Fibroblast of skin of back (primary cell): ENCODE measurements at regions not wholly inside any gene's neighbourhood (a gene's known extent, or its start where the extent isn't known, plus 50 kb on each side); places are given as distances from the start of the nearest gene placed in this dataset.

ENCODE experiments used
- DNase-seq: peaks from one replicate; pipeline ENCODE4 v3.0.0-alpha.2; 2013

DNA sequence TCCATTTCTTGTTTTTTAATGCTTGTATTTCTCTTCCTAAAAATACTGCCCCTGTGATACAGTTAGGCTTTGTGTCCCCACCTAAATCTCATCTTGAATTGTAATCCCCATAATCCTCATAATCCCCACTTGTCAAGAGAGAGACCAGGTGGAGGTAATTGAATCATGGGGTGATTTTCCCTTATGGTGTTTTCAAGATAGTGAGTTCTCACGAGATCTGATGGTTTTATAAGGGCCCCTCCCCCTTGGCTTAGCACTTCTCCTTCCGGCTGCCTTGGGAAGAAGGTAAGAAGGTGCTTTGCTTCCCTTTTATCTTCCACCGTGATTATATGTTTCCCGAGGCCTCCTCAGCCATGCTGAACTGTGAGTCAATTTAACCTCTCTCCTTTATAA is 227.4 kb downstream of the MAN2A1 start:
- DNase-seq = no peak

DNA sequence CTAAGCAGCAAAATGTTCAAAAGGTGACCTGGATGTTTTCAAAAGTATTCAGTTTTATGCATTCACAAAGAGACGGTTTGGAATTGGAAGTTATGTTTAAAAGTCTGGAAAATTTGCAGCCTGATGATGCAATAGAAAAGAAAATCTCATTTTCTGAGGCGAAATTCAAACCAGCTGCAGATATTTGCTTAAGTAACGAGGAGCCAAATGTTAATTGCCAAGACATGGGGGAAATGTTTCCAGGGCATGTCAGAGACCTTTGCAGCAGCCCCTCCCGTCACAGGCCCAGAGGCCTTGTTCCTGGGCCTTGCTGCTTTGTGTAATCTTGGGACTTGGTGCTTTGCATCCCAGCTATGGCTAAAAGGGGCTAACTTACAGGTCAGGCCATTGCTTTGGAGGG is 228.2 kb downstream of the MAN2A1 start:
- DNase-seq = no peak

DNA sequence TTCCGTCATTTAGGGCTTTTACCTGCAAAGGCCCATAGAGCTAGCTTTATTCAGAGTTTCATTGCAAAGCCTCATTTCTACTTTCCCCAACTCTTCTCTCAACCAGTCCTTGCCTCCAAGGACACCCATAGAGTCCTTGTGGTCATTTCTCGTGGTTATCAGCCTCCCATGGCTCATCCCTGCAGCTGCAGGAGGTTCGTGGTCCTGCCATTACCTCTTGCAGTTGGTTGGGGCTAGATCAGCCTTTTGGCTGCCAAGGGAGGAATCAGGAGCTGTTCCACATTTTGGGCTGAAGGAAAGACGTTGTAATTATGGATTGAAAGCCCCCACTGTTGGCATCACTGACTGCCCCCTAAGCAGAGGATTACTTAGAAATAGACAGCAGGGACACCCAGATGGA is 231.0 kb downstream of the MAN2A1 start:
- no peak for DNase-seq

DNA sequence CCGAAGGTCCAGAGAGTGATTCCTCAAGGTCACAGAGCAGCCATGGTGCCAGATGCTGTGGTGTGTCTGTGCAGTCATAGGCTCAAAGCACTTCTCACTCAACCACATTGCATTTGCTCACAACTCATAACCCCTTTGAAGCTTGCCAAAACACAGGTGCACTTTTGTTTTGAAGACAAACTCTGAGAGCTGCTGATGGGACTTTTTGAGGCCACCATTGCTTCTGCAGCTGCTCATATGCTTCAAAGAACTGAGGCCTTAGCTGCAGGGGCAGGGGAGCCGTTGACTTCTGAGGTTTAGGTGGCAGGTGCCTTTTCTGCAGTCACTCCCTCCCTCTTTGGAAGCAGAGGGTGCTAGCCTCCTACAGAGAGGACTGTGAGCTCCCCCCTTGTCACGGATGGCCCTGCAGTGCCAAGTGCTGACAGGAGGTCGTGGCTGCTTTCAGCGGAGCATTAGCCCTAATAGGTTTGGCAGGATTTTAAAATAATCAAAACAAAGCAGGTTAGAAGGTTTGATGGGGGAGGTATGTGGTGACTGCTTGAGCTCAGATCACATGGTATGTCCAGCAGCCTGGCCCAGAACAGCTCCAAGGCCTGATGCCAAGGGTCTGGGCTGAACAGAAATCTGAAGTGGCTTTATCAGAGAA is 232.1 kb downstream of the MAN2A1 start:
- no peak for DNase-seq

DNA sequence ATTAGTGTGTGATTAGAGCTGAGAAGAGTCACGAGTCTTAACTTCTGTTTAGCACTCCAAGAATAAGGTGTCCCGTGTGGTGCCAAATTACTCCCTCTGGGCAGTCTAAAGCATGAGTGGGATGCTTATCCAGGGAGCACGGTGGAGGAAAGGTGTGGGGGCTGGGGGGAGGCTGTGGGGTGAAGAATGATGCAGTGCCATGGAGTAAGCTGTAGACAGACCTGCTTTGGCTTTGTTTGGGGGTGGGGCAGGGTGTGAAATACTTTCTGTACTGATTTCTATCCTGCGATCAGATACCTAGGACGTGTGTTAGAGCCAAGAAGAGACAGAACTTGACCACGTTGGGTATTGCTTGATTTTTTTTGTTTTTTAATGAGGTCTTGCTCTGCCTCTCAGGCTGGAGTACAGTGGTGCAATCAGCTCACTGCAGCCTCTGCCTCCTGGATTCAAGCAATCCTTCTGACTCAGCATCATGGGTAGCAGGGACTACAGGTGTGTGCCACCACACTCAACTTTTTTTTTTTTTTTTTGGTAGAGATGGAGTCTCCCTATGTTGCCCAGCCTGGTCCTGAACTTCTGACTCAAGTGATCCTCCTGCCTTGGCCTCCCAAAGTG is 232.8 kb downstream of the MAN2A1 start:
- DNase-seq = no peak

DNA sequence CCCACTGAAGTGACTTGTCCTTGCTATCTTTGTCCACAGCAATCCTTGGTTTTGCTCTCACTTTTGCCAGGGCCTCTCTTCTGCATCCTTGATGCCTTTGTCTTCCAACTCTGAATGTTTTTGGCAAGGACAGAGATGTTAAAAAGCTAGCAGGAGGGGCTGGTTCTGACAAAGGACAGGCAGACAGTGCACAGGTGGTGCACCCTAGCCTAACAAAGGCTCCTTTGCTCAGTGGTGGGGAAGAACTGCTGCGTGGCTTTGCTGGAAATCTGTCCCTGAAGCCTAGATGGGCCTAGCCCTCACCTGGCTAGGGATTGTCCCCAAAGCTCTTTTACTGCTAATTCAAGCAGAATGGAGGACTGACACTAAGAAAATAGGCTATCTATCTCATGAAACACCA is 233.5 kb downstream of the MAN2A1 start:
- DNase-seq = no peak

DNA sequence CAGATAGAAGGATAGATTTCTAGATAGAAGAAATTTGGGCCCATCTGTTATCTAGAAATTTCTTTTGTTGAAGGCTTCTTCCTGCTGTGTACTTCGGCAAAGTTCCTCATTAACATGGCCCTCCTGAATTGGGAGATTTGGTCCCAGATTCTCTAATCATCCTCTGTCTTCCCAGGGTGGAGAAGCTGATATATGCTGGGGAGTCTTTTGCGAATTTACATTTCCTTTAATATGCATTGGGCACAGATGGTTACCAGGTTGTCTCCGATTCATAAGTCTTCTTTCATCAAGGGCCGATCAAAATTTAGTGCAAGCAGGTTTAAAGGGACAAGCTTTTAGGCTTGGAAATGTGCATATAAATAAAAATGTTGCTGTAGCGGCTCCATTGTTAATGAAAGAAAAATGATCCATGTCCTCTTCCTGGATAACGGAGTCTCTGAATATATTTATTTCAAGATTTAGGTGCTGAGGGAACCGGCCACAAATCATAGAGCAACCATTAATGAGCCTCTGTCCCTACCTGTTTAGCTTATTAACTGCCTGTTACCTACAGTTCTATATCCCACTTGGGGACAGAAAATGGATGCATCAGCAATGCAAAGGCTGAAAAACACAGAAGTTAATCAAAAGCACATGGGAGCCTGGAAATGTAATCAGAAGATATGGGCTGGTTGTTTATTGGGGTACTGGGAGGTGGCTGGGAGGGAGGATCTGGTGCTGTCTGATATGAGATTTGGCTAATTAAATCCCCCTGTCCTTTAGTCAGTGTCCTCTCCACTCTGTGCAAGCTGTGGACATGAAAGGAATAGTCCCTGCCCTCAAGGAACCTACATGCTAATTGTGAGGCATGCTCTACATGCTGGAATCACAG is 234.7 kb downstream of the MAN2A1 start:
- DNase-seq = no peak

DNA sequence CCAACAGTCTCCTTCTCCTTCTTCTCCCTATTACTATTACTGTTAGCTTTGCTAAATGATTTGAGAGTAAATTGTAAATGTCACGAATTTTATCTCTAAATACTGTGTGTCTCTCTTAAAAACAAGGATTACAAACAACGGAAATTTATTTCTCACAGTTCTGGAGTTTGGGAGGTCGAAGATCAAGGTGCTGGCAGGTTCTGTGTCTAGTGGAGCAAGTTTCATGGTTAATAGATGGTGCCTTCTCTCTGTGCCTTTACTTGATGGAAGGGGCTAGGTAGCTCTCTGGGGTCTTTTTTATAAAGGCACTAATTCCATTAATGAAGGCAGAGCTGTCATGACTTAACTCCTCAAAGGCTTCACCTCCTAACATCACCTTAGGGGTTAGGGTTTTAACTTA is 237.9 kb downstream of the MAN2A1 start:
- DNase-seq = no peak

DNA sequence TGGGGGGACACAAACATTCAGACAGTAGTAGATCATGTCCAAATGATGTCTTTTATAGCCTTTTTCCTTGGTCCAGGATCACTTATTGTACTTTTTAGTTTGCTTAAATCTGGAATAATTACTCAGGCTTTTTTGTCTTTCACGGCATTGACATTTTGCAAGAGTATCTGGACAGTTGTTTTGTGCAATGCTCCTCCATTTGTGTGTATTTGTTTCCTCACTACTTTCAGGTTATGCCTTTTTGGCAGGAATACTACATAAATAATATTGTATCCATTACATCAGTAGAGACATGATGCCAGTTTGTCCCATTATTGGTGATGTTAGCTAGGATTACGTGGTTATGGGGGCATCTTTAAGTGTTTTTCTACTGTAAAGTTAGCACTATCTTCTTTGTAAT is 238.3 kb downstream of the MAN2A1 start:
- no peak for DNase-seq

DNA sequence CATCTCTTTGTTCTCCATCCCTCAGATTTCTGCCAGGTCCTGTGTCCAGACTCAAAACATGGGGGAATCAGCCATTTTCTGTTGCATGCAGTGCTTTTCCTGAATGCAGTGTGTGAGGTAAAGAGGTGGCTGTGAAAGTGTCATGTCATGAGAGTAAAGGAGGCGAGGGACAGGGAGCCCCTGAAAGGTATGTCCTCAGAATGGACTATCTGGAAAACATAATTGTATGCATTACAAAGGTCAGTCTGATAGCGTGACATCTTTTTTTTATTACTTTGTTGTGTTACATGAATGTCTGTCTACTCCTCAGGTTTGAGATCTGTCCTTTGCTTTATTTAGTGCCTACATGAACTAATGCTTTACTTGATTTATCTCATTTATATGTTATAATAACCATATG is 239.1 kb downstream of the MAN2A1 start:
- DNase-seq = no peak

DNA sequence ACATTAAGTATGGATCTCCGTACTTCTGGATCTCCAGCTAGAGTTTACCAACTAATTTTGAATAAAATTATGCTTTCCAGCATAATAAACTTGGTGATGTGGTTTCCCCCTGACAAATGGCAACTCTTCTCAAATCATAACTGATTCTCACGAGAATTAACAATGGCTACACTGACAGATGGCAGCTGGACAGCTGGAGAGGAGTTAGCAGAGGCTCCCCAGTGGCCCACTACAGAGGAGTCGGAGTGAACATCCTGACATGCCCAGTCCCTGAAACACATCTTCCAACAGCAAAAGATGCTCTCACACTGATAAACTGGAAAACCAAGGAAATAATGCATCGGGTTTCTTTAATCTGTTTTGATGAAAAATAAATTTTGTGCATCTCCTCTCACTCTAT is 239.6 kb downstream of the MAN2A1 start:
- no peak for DNase-seq

DNA sequence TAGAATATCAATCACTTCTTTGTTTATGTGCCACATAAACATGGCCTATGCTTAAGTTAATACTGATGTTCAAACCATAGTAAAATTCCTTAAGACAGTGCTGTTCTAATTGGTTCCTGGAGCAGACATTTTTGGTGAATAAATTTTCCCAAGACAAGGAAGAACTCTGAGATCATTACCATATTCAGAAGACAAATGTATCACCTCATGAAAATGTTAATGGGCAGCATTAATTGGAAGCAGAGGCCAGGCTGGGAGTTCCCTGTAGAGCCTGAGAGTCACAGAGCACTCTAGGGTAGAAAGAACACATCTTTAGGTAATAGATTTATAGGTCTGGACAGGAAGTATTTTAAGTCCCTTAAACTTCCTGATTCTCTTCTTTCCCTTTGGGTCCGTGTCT is 240.2 kb downstream of the MAN2A1 start:
- DNase-seq = no peak

DNA sequence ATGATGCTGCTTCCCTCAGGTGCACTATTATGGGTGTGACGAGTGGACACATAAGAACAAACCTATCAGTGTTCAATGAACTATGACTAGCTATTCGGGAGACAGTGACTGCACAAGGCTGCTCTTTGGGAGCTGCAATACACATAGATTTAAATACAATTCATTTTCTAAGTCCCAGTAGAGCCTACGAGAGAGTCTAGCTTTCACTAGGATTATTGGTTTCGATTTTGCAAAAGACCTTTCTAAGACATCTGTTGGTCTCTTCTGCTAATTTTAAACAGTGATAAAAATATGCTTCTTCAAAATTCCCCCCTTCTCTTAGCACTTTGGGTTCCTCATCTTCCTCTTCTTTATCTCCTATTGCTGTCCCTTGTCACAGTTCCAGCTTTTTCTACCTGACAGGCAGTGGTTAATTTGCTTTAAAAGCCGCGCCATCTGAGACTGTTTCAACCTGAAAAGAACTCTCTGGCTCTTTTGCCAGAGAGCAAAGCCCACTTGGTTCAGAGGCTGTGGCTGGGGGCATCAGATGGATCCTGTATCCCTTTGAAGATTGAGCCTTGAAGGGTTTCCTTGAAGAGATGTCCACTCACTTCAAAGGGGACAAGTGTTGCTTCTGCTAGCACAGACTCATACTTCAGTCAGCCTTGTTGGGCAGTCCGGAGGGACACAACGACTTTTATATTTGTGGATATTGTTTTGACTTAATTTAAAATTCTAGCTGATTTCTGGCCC is 241.5 kb downstream of the MAN2A1 start:
- DNase-seq = no peak

DNA sequence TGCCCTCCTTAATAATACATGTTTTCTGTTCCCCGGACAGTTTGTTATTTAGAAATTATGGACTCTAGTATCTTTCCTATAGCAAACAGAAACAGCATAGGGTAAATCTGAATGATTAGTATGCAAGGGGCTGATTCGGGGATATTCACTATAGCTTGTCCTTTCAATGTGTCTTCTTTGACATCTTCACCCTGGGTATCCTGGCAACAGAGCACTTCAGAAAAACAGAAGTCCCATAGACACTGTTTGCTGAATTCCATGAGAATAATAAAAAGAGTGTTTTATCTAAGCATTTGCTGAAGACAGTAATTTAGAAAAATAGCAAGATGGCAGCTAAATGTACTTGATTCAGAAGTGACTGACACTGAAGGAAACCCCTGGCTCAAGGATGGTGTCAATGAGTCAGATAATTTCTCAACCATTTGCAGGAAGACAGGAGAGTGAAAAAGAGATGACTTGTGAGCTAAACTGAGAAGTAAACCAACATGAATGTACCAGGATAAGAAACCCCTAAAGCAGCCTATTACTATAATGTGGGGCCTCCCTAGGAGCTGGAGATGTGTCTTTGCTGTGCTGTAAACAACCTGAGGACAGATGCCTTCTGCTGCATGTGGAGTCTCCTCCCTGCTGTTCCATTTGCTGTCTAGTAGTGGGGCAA is 246.2 kb downstream of the MAN2A1 start:
- DNase-seq = no peak

DNA sequence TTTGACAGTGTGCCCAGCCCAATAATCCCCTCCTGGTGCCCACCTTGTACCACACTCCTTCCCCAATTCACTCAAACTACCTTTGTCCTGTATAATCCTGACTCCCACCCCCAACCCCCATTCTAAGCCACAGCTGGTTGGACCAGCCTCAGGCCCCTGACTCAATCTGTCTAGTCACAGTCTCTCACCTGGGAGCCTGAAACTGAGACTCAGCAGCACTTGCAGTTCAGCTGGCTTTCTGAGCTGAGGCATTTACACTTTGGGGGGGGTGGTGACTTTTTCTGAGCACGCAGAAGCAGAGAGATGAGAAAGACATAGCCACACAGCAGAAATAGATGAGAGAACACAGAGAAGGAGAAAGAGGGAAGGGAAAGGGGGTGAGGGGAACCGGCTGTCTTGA is 247.3 kb downstream of the MAN2A1 start:
- no peak for DNase-seq

DNA sequence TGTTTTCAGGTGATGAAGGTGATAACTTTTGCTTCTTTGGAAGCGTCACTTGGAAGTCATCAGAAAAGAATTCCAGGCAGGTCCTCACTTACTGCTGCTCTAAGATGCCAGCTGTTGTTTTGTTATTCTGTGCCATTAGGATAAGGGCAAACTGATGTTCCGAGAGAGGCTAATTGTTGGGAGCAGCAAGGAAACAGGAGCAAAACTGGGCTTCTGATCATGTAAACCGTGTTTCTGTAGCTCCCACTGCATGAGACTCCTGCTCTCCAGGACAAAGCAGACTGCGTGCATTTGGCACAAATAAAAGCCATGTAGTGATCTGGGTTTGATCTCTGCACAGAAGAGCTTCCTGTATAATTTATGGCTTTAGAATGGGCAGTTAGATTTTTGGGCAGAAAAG is 248.2 kb downstream of the MAN2A1 start:
- no peak for DNase-seq

DNA sequence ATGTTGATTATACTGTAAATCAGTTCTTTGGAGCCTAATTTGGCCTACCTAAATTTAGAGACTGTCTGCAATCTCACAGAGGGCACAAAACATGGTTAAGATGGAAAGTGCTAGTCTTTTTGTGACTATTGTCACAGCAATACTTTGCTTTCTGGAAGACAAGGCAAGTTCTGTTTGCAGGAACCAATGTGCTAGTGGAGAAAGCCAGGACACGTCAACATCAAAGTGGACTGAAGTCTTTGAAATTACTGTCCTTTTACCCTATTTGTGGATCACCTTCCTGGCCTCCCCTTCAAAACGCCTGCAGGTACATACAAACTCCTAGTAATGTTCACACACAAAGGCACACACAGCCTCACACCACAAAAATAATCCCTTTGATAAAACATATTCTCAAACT is 248.7 kb downstream of the MAN2A1 start:
- DNase-seq = no peak

DNA sequence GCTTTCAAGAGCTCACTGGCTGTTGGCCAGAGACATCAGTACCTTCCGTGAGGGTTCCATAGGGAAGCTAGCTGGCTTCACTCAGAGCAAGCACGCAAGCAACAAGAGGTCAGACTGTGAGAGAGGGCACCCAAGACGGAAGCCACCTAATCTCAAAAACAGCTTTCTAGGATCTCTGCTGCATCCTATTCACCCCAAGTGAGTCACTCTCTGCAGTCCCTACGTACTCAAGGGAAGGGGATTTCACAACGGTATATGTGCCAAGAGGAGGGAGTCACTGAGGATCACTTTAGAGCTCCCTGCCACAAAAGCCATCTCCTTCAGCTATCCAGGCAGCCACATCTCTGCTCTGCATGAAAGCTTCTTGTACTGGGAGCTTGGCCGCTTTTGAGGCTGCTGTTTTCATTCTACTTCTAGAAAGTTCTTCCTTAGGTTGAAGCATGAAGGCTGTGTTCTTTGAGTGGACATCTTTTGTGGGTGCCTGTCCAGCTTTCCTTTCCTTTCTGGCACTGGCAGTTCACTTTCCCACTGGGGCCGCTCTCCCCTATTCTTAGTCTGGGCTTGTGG is 249.5 kb downstream of the MAN2A1 start:
- no peak for DNase-seq

DNA sequence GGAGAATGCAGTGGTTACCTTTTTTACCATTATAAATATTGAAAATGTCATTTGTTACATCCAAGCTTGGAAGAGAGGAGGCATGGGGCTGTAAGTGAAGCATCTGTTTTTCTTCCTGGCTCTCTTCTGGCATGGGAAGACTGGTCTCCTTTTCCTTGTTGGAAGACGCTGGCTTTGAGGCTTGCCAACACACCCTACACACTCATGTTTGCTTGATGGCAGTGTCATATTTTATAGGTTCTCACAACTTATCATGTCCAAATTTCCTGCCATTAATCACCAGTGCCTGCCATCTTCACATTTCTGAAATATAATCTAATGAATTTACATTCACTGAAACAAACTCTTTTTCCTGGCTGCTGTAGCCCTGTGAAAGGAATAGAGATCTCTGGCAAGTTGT is 252.9 kb downstream of the MAN2A1 start:
- DNase-seq = no peak

DNA sequence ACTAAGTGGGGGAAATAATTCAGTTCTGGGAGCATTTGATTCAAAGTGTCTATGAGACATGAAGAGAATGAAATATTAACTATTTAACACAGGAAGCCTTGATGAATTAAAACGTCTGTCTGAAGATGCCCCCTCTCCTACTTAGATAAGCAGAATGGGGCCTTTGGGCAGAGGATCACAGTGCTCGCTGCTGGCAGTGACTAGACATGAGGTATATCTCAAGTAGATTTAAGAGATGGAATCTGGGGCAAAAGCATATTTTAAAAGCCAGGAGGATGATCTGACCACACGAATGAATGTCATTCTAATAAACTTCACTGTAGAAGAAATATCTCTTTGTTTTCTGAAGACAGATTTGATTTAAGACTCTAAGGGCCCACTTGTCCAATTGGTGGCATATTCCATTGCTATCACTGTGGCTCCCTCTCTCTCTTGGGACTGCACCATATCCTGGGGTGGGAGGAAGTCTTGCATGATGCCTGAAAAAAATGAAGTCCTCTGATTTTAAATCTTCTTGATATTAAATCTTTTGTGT is 254.0 kb downstream of the MAN2A1 start:
- DNase-seq = no peak

DNA sequence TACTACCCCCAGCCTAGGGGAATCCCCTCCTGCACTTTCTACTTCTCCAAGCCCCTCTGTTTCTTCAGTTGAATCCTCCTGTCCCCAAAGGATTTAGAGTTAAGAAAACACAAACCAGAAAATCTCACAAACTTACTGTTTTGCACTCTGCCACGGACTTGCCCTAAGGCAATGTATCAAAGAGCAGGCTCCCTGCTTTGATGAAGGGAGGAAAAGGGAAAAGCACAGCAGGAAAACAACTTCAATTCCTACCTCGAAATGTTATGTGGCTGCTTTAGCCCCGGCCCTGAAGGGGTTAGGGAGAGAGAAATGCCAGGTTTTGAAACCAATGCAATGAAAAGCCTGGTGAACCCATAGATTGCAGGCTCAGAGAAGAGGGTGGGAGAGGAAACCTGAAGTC is 254.7 kb downstream of the MAN2A1 start:
- no peak for DNase-seq

DNA sequence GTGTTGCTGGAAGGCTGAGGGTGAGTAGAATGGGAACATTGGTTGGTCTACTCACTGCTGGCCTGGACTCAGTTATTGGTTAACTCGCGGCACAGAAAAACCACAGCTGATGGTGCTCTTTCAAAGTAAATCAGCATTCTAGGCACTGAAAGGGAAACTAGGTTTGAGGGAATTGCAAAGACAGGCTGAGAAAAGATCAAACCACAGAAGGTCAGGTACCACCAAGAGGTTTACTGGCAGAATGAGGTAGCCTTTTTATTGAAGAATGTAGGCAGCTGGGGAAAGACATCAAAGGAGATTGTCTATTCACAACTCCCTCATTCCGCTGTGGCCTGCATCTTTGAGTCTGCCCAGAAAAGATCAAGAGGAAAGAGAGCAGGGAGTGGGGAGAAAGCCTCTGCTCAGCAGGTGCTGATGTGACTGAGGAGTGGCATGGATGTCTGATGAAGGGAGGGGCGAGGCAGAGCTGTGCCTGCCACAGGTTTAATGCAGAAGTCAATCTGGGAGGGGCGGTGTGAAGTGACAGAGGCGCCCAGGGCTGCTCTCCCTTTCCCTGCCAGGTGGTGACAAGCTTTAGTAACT is 255.5 kb downstream of the MAN2A1 start:
- DNase-seq = no peak
